ENCODE measurements at regions not wholly inside any gene's neighbourhood (a gene's known extent, or its start where the extent isn't known, plus 50 kb on each side); places are given as distances from the start of the nearest gene placed in this dataset.

- no peak overlapping the region for H3K4me3 ChIP-seq (ENCODE audit: control extremely low read depth in 1 of 5, extremely low read depth in 1 of 5, insufficient read depth in 1 of 5, low read depth in 2 of 5, low read length in 4 of 5)
- H3K27me3 Mint-ChIP-seq, result peaks cover 37% of the 10 kb centered on the region
- ChIA-PET CTCF (no interaction called here), POLR2A (no interaction called here)
- no peaks in the 10 kb centered on the region for H3K36me3 ChIP-seq (replicated peaks in 1 of 2; ENCODE audit: control extremely low read depth in 1 of 2, control insufficient read depth in 1 of 2, extremely low read depth in 1 of 2, insufficient read depth in 2 of 2, low read length in 1 of 2)
- no peak overlapping the region for H2AFZ ChIP-seq (ENCODE audit: insufficient read depth, low read depth, low read length, poor library complexity, severe bottlenecking)
- H3K27me3 ChIP-seq (replicated peaks in 1 of 4; ENCODE audit: control extremely low read depth in 1 of 4, control insufficient read depth in 3 of 4, insufficient read depth in 4 of 4, low read length in 3 of 4), result peaks cover 0 to 28% (median 6%) of the 10 kb centered on the region in 4 experiments
- H3K9me3 ChIP-seq (ENCODE audit: control extremely low read depth in 1 of 3, control insufficient read depth in 2 of 3, insufficient read depth in 1 of 3, low read length in 2 of 3), result peaks cover 0 to 37% (median 0%) of the 10 kb centered on the region in 3 donors
- no peaks in the 10 kb centered on the region for H4K20me1 ChIP-seq (ENCODE audit: control insufficient read depth, insufficient read depth, low read length, poor library complexity, severe bottlenecking)
- no peaks in the 10 kb centered on the region for H3K79me2 ChIP-seq (ENCODE audit: control insufficient read depth, insufficient read depth, low read length)
- intact Hi-C loops (cut with micrococcal nuclease), result no loop called here
- no peak overlapping the region for H3K4me3 Mint-ChIP-seq
- H3K9ac ChIP-seq (ENCODE audit: low read length), result no peak overlapping the region
- H3K27ac Mint-ChIP-seq, result no peak overlapping the region
- TF ChIP-seq EZH2 (IDR thresholded peaks at IDR 0.05; ENCODE audit: borderline replicate concordance, insufficient read depth, low read depth, low read length, poor library complexity, severe bottlenecking), result no peak
- TF ChIP-seq, protein P1, sequence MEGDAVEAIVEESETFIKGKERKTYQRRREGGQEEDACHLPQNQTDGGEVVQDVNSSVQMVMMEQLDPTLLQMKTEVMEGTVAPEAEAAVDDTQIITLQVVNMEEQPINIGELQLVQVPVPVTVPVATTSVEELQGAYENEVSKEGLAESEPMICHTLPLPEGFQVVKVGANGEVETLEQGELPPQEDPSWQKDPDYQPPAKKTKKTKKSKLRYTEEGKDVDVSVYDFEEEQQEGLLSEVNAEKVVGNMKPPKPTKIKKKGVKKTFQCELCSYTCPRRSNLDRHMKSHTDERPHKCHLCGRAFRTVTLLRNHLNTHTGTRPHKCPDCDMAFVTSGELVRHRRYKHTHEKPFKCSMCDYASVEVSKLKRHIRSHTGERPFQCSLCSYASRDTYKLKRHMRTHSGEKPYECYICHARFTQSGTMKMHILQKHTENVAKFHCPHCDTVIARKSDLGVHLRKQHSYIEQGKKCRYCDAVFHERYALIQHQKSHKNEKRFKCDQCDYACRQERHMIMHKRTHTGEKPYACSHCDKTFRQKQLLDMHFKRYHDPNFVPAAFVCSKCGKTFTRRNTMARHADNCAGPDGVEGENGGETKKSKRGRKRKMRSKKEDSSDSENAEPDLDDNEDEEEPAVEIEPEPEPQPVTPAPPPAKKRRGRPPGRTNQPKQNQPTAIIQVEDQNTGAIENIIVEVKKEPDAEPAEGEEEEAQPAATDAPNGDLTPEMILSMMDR (IDR thresholded peaks at IDR 0.05), result no peak
- H3K4me1 Mint-ChIP-seq, result peaks cover 6% of the 10 kb centered on the region
- peaks cover 2% of the 10 kb centered on the region for H3K9me3 Mint-ChIP-seq (ENCODE audit: insufficient read depth)
- H3K4me1 ChIP-seq (ENCODE audit: control insufficient read depth in 2 of 2, insufficient read depth in 2 of 2, low read length in 2 of 2), result no peaks in the 10 kb centered on the region
- ATAC-seq (ENCODE audit: low read depth), result no peak
- no peak overlapping the region for H3K27ac ChIP-seq (ENCODE audit: low read length in 2 of 2)
- DNase-seq, result no peak
- no peak overlapping the region for H3K4me2 ChIP-seq (replicated peaks; ENCODE audit: low read depth, low read length, poor library complexity, severe bottlenecking)
- 57% methylated on average over 29 of the region's 29 CpGs for WGBS (ENCODE audit: insufficient coverage)
Observed at GRCh38 chr22:48577014-48577690, 1250.5 kb downstream of the BRD1 start.

DNA sequence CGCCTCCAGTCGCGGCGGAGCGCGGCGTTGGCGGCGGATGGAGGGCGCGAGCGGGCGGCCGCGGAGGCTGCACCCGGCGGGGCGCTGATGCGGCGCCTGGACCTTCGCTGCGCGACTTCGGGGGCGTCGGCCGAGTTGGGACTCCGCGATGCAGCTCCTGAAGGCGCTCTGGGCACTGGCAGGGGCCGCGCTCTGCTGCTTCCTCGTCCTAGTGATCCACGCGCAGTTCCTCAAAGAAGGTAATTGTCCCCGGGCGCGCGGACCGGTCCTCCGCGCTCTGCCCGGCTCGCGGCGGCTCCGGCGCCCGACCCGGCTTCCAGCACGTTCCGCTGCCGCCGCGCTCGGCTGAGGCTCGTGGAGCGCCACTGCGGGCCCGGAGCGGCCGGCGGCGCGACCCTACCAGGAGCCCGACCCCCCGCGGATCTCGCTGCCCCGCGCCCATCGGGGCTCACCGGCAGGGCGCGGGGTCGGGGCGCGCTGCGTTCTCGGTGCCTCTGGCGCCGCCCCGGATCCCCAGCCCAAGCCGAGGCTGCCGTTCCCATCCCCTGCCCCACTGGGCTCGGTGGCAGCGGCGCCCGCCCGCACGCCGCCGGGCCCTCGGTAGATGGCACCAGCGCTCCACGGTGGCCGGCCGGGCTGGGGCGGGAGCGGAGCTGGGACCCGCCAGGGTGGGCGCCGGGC, 1251.2 kb downstream of the BRD1 start:
- no peaks in the 10 kb centered on the region for H3K36me3 ChIP-seq (replicated peaks in 1 of 2; ENCODE audit: control extremely low read depth in 1 of 2, control insufficient read depth in 1 of 2, extremely low read depth in 1 of 2, insufficient read depth in 2 of 2, low read length in 1 of 2)

More for the DNA sequence above, 1251.2 kb downstream of the BRD1 start:
- Histone ChIP-seq H3K4me3 (ENCODE audit: control extremely low read depth in 1 of 5, extremely low read depth in 1 of 5, insufficient read depth in 1 of 5, low read depth in 2 of 5, low read length in 4 of 5) (no peak overlapping the region), H4K20me1 (ENCODE audit: control insufficient read depth, insufficient read depth, low read length, poor library complexity, severe bottlenecking) (no peaks in the 10 kb centered on the region), H3K4me2 (replicated peaks; ENCODE audit: low read depth, low read length, poor library complexity, severe bottlenecking) (no peak overlapping the region), H3K4me1 (ENCODE audit: control insufficient read depth in 2 of 2, insufficient read depth in 2 of 2, low read length in 2 of 2) (no peaks in the 10 kb centered on the region), H3K9me3 (ENCODE audit: control extremely low read depth in 1 of 3, control insufficient read depth in 2 of 3, insufficient read depth in 1 of 3, low read length in 2 of 3) (peaks cover 0 to 33% (median 0%) of the 10 kb centered on the region in 3 donors), H3K9ac (ENCODE audit: low read length) (no peak overlapping the region), H2AFZ (ENCODE audit: insufficient read depth, low read depth, low read length, poor library complexity, severe bottlenecking) (no peak overlapping the region), H3K27me3 (replicated peaks in 1 of 4; ENCODE audit: control extremely low read depth in 1 of 4, control insufficient read depth in 3 of 4, insufficient read depth in 4 of 4, low read length in 3 of 4) (peaks cover 0 to 28% (median 6%) of the 10 kb centered on the region in 4 experiments), H3K27ac (ENCODE audit: low read length in 2 of 2) (no peak overlapping the region), H3K79me2 (ENCODE audit: control insufficient read depth, insufficient read depth, low read length) (no peaks in the 10 kb centered on the region)
- POLR2A ChIA-PET, result no interaction called here
- no peak for TF ChIP-seq EZH2 (IDR thresholded peaks at IDR 0.05; ENCODE audit: borderline replicate concordance, insufficient read depth, low read depth, low read length, poor library complexity, severe bottlenecking)
- TF ChIP-seq, protein P1 (IDR thresholded peaks at IDR 0.05), result no peak
- DNase-seq (no peak), ATAC-seq (ENCODE audit: low read depth) (no peak)
- CTCF ChIA-PET, result no interaction called here
- Mint-ChIP-seq H3K27me3 (peaks cover 37% of the 10 kb centered on the region), H3K4me3 (no peak overlapping the region), H3K9me3 (ENCODE audit: insufficient read depth) (peaks cover 5% of the 10 kb centered on the region), H3K27ac (no peak overlapping the region), H3K4me1 (peaks cover 6% of the 10 kb centered on the region)
- WGBS (ENCODE audit: insufficient coverage), result 3% methylated on average over 103 of the region's 103 CpGs
- intact Hi-C loops (cut with micrococcal nuclease), result no loop called here
